HEK293 (cell line): ENCODE measurements at regions not wholly inside any gene's neighbourhood (a gene's known extent, or its start where the extent isn't known, plus 50 kb on each side); places are given as distances from the start of the nearest gene placed in this dataset.

Experiments
- CTCF ChIA-PET: fragments of 350-600 bp; formaldehyde crosslinking; extraction: SDS; loops from one replicate; lab custom pipeline; 2021; ENCODE audit warnings: antibody characterized with exemption; lab: Yijun Ruan, JAX
- POLR2A ChIA-PET: fragments of 300-600 bp; formaldehyde crosslinking; extraction: SDS; loops from one replicate; lab custom pipeline; 2020; ENCODE audit warnings: antibody characterized with exemption, inconsistent platforms; lab: Yijun Ruan, JAX
- H3K27ac ChIP-seq: fragments of 200-500 bp; sonication (Bioruptor generic); 2 replicates; pipeline ENCODE4 v1.5.1; 2014; ENCODE audit warnings: low read depth, low read length, control low read depth, inconsistent platforms; ENCODE audit errors: extremely low read depth
- H3K36me3 ChIP-seq, 2 experiments: fragments of 200-500 bp in 1 of 2; sonication (Bioruptor generic) in 1 of 2; 1 replicate in 1 of 2; 2 replicates in 1 of 2; pipeline ENCODE4 v1.5.1; 2014 to 2017; ENCODE audit warnings: inconsistent platforms in 2 of 2, low read length in 2 of 2; ENCODE audit not compliant: control insufficient read depth in 2 of 2, insufficient read depth in 1 of 2
- H3K4me1 ChIP-seq: fragments of 200-500 bp; sonication (Bioruptor generic); 2 replicates; pipeline ENCODE4 v1.5.1; 2014; ENCODE audit warnings: mild to moderate bottlenecking, low read length, inconsistent platforms; ENCODE audit not compliant: control insufficient read depth, insufficient read depth
- H3K4me3 ChIP-seq: 2 replicates; pipeline ENCODE4 v1.5.1; 2011; ENCODE audit warnings: low read depth, mild to moderate bottlenecking, control low read depth, low read length, moderate library complexity
- H3K9me3 ChIP-seq: fragments of 200-500 bp; sonication (Bioruptor generic); 2 replicates; pipeline ENCODE4 v1.5.1; 2014; ENCODE audit warnings: low read depth, low read length, inconsistent platforms; ENCODE audit not compliant: control insufficient read depth, insufficient read depth
- GFI1B ChIP-seq: fragments of 450-650 bp; formaldehyde crosslinking; IDR thresholded peaks from 2 replicates; pipeline ENCODE4 v1.5.1; 2016; ENCODE audit warnings: missing biosample characterization, missing genetic modification characterization
- GLIS1 ChIP-seq: fragments of 450-650 bp; formaldehyde crosslinking; IDR thresholded peaks from 2 replicates; pipeline ENCODE4 v1.5.1; 2016; ENCODE audit warnings: missing biosample characterization, missing genetic modification characterization
- HOXA7 ChIP-seq: sonication (generic); formaldehyde crosslinking; IDR thresholded peaks from 2 replicates; pipeline ENCODE4 v1.8.1; 2022; ENCODE audit warnings: missing genetic modification reagents, borderline replicate concordance
- HOXC10 ChIP-seq: sonication (generic); formaldehyde crosslinking; IDR thresholded peaks from 2 replicates; pipeline ENCODE4 v1.8.1; 2023; ENCODE audit warnings: mild to moderate bottlenecking, missing genetic modification reagents
- IKZF3 ChIP-seq: fragments of 450-650 bp; IDR thresholded peaks from 2 replicates; pipeline ENCODE4 v1.5.0; 2018; ENCODE audit warnings: missing biosample characterization, mild to moderate bottlenecking, missing genetic modification characterization, moderate library complexity
- OVOL3 ChIP-seq: fragments of 450-650 bp; formaldehyde crosslinking; IDR thresholded peaks from 2 replicates; pipeline ENCODE4 v1.5.1; 2016; ENCODE audit warnings: missing biosample characterization, missing genetic modification characterization
- PRDM2 ChIP-seq: fragments of 450-650 bp; formaldehyde crosslinking; IDR thresholded peaks from 2 replicates; pipeline ENCODE4 v1.5.1; 2016; ENCODE audit warnings: missing biosample characterization, missing genetic modification characterization, borderline replicate concordance
- SCRT1 ChIP-seq: fragments of 450-650 bp; formaldehyde crosslinking; IDR thresholded peaks from 2 replicates; pipeline ENCODE4 v1.5.1; 2016; ENCODE audit warnings: missing biosample characterization, missing genetic modification characterization, borderline replicate concordance
- ZBTB44 ChIP-seq: fragments of 450-650 bp; IDR thresholded peaks from 2 replicates; pipeline ENCODE4 v1.5.1; 2018; ENCODE audit warnings: missing biosample characterization, mild to moderate bottlenecking, missing genetic modification characterization
- ZBTB48 ChIP-seq: fragments of 450-650 bp; formaldehyde crosslinking; IDR thresholded peaks from 2 replicates; pipeline ENCODE4 v1.5.1; 2016; ENCODE audit warnings: missing biosample characterization, missing genetic modification characterization
- ZNF10 ChIP-seq: fragments of 450-650 bp; formaldehyde crosslinking; IDR thresholded peaks from 2 replicates; pipeline ENCODE4 v1.5.1; 2017; ENCODE audit warnings: missing biosample characterization, missing genetic modification characterization
- ZNF112 ChIP-seq: fragments of 450-650 bp; formaldehyde crosslinking; IDR thresholded peaks from 2 replicates; pipeline ENCODE4 v1.5.0; 2017; ENCODE audit warnings: missing biosample characterization, missing genetic modification characterization
- ZNF114 ChIP-seq: fragments of 450-650 bp; formaldehyde crosslinking; IDR thresholded peaks from 2 replicates; pipeline ENCODE4 v1.5.0; 2017; ENCODE audit warnings: missing biosample characterization, missing genetic modification characterization
- ZNF248 ChIP-seq: fragments of 450-650 bp; formaldehyde crosslinking; IDR thresholded peaks from 2 replicates; pipeline ENCODE4 v1.5.1; 2017; ENCODE audit warnings: missing biosample characterization, missing genetic modification characterization
- ZNF311 ChIP-seq: fragments of 450-650 bp; formaldehyde crosslinking; IDR thresholded peaks from 2 replicates; pipeline ENCODE4 v1.5.1; 2017; ENCODE audit warnings: missing biosample characterization, missing genetic modification characterization, borderline replicate concordance
- ZNF404 ChIP-seq: fragments of 450-650 bp; formaldehyde crosslinking; IDR thresholded peaks from 2 replicates; pipeline ENCODE4 v1.5.1; 2017; ENCODE audit warnings: missing biosample characterization, missing genetic modification characterization
- ZNF514 ChIP-seq: fragments of 450-650 bp; formaldehyde crosslinking; IDR thresholded peaks from 2 replicates; pipeline ENCODE4 v1.5.1; 2016; ENCODE audit warnings: missing biosample characterization, missing genetic modification characterization
- ZNF692 ChIP-seq: fragments of 450-650 bp; formaldehyde crosslinking; IDR thresholded peaks from 2 replicates; pipeline ENCODE4 v1.5.1; 2016; ENCODE audit warnings: missing biosample characterization, missing genetic modification characterization
- ZNF707 ChIP-seq: fragments of 450-650 bp; formaldehyde crosslinking; IDR thresholded peaks from 2 replicates; pipeline ENCODE4 v1.5.1; 2016; ENCODE audit warnings: missing biosample characterization, missing genetic modification characterization
- ZXDB ChIP-seq: fragments of 450-650 bp; formaldehyde crosslinking; IDR thresholded peaks from 2 replicates; pipeline ENCODE4 v1.5.1; 2016; ENCODE audit warnings: missing biosample characterization, missing genetic modification characterization
- TF ChIP-seq, protein P1 (sequence below): fragments of 450-650 bp; formaldehyde crosslinking; IDR thresholded peaks from 2 replicates; pipeline ENCODE4 v1.5.1; 2017; ENCODE audit warnings: missing biosample characterization, missing genetic modification characterization

- Histone ChIP-seq H3K27ac (no peak overlapping the region), H3K9me3 (no peaks in the 10 kb centered on the region), H3K4me3 (no peak overlapping the region), H3K4me1 (peaks cover 4% of the 10 kb centered on the region; the same call in 1 of the 2 replicates), H3K36me3 (no peaks in the 10 kb centered on the region)
- ChIA-PET CTCF (no interaction called here), POLR2A (no interaction called here)
- no peak for TF ChIP-seq GFI1B (tag by site-specific recombination)
- no peak for TF ChIP-seq ZNF311 (tag by site-specific recombination)
- no peak for TF ChIP-seq ZNF10
- no peak for TF ChIP-seq ZNF112
- TF ChIP-seq PRDM2 (tag by site-specific recombination): no peak
- TF ChIP-seq ZNF248 (tag by site-specific recombination): no peak
These were observed 185.6 kb downstream of the LPIN1 start for GRCh38 chr2:11932048-11932512.

GRCh38 chr2:11932962-11933361 lies 186.5 kb downstream of the LPIN1 start:
- no peaks in the 10 kb centered on the region for H3K9me3 ChIP-seq
- ChIA-PET POLR2A (no interaction called here), CTCF (no interaction called here)
- no peaks in the 10 kb centered on the region for H3K36me3 ChIP-seq
- TF ChIP-seq, protein P1, sequence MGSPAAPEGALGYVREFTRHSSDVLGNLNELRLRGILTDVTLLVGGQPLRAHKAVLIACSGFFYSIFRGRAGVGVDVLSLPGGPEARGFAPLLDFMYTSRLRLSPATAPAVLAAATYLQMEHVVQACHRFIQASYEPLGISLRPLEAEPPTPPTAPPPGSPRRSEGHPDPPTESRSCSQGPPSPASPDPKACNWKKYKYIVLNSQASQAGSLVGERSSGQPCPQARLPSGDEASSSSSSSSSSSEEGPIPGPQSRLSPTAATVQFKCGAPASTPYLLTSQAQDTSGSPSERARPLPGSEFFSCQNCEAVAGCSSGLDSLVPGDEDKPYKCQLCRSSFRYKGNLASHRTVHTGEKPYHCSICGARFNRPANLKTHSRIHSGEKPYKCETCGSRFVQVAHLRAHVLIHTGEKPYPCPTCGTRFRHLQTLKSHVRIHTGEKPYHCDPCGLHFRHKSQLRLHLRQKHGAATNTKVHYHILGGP (tag by site-specific recombination): no peak
- TF ChIP-seq ZBTB48 (tag by site-specific recombination) (no peak), HOXA7 (CRISPR knock-in tag) (no peak), SCRT1 (tag by site-specific recombination) (no peak), OVOL3 (no peak), ZNF114 (tag by site-specific recombination) (no peak), ZXDB (no peak), ZNF404 (tag by site-specific recombination) (no peak), HOXC10 (no peak), ZNF692 (tag by site-specific recombination) (no peak), ZNF707 (tag by site-specific recombination) (no peak), ZNF514 (tag by site-specific recombination) (no peak), GLIS1 (tag by site-specific recombination) (no peak), ZBTB44 (no peak), IKZF3 (no peak)
- no peak overlapping the region for H3K27ac ChIP-seq
- H3K4me1 ChIP-seq: peaks cover 4% of the 10 kb centered on the region; the same call in 1 of the 2 replicates
- no peak overlapping the region for H3K4me3 ChIP-seq
